Umbilical cord (tissue), 1 donor: ENCODE measurements at regions not wholly inside any gene's neighbourhood (a gene's known extent, or its start where the extent isn't known, plus 50 kb on each side); places are given as distances from the start of the nearest gene placed in this dataset.
"Not testable (repeated sequence)": the region's sequence is repeated elsewhere in the genome, so short reads cannot be mapped to it uniquely, and the experiment has no call there.

Experiments
- DNase-seq: peaks from one replicate; pipeline ENCODE4 v3.0.0-alpha.2; 2015; ENCODE audit warnings: low spot score

DNA sequence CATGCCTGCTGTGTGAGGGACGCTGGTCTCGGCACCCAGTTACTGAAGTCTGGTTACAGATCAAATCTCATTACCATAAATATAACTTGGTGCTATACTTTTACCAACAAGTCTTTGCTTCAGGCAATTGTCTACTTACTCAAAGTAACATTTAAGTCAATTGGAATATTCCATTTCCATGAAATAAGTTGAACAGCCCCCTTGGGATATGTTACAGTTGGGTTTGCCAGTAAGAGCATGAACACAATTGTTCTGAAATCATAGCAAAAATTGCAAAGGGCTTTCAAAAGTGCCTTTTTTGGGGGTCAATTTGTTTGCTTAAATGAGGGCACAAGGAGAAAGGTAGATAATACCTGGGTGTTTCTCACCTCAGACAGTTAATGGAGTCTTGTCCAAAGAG lies 170.9 kb upstream of the EXOC2 start:
- no peak for DNase-seq

DNA sequence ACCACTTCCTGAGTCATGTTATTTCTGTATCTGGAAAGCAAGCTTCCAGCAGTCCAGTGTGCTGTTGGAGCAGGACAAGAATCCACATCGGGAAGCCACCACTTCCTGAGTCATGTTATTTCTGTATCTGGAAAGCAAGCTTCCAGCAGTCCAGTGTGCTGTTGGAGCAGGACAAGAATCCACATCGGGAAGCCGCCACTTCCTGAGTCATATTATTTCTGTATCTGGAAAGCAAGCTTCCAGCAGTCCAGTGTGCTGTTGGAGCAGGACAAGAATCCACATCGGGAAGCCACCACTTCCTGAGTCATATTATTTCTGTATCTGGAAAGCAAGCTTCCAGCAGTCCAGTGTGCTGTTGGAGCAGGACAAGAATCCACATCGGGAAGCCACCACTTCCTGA lies 170.2 kb upstream of the EXOC2 start:
- DNase-seq, result not testable (repeated sequence)

DNA sequence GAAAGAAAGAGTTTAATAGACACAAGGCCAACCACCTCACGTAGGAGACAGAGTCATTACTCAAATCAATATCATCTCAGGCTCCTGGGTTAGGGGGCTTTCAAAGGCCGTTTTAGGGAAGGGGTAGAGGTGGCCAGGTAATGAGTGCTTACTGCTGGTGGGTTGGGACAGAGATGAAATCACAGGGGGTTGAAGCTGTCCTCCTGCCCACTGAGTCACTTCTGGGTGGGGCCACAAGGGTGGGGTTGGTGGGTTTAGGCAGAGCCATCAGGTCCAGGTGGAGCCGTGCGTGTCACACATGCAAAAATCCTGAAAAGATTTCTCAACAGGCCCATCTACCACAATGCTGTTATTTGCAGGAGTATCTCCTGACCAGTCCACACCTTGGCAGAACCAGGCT lies 167.0 kb upstream of the EXOC2 start:
- DNase-seq, result no peak

DNA sequence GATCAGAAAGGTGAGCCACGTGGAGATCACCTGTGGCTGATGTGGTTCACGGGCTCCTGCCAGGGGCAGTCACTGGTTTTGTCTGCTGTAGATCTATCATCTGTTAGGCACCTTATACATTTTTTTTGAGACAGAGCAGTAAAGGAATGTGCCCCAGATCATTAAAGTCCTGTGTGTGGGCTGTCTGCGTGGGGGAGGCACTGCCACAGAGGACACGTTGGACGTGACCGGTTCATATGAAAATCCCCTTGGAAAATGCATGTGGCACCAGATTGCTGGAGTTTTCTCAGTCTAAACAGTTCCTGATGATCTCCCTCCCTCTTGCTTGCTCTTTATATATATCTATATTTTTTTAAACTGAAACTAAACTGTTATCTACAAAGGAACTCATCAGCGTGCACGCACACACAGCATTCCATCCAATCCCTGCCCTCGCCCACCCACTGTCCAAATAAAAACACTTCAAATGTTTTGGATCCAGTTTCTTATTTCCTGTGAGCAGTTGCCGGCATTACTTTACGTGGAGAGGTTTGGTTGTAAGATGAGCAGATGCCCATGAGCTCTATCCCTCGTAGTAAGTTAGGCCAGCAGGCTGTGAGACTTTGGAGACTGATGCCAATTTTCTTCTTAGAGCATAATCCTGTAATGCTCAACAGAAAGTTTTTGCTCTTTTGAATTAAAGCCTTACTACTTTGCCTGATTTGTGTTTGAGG lies 161.6 kb upstream of the EXOC2 start:
- peak; percentile 95 for DNase-seq

DNA sequence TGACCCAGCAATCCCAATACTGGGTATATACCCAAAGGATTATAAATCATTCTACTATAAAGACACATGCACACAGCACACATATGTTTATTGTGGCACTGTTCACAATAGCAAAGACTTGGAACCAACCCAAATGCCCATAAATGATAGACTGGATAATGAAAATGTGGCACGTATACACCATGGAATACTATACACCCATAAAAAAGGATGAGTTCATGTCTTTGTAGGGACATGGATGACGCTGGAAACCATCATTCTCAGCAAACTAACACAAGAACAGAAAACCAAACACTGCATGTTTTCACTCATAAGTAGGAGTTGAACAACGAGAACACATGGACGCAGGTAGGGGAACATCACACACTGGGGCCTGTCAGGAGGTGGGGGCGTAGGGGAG lies 159.3 kb upstream of the EXOC2 start:
- DNase-seq, result not testable (repeated sequence)

DNA sequence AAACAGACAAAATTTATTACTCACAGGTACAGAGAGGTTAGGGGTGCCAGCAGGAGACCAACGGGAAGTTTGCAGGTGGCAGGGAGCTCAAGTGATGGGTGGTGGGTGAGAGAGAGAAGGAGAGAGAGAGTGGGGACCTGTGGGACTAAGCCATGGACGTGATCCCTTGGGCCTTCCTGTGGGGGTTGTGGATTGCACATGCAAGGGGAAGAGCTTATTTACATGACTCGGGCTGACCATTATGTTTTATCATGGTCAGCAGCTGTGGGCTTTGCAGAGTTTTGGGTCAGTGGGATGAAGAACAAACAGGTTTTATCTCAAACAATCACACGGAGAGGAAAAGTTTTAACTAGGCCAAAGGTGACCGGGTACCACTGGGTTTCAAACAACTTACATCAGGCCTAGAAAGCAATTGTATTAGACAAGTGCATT lies 156.2 kb upstream of the EXOC2 start:
- DNase-seq, result no peak

DNA sequence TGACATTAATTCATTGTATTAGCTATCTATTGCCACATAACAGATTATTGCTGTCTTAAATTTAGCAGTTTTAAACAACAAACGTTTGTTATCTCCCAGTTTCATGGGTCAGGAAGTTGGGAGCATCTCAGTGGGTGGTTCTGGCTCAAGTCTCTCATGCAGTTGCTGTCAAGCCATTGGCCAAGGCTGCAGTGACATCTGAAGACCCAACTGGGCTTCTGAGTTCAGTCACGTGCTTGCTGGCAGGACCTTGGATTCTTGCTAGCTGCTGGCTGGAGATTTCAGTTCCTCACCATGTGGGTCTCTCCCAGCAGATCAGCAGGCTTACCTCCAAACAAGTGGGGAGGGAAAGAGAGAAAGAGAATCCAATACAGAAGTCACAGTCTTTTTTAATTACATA lies 152.6 kb upstream of the EXOC2 start:
- no peak for DNase-seq

DNA sequence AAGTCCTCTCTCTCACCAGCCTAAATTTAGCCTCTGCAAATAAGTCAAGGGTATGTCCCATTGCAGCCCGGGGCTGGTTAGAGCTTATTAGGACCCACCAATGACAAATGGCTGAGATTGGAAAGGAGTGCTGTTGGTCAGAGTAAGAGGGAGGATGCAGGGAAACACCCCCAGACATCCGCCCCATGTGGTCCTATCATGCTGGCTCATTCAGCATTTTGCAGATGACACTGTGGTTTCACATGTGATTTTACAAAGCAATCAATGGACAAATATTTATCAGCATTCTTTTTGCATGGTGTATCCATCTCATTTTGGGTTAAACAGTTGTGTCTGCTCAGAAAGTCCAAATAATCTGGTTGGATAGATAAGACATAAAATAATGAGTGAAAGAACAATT lies 152.2 kb upstream of the EXOC2 start:
- no peak for DNase-seq

DNA sequence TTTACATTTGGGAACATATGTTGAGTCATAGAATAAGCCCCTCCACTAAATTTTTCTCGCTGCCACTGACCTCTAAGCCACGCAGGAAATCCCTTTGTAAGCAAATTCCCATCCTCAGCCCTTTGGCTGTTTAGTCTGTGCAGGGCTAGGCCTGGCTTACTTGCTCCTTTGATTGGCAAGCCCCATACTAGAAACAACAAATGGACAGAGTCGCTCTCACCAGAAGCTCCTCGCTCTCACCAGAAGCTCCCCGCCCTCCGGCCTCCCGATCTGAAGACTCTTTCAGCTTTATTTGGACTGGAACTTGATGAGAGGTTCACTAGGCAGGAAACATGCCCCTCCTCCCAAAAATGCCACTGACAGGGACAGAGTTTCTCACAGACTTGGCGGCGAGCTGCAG lies 149.2 kb upstream of the EXOC2 start:
- peak; percentile 72 for DNase-seq

DNA sequence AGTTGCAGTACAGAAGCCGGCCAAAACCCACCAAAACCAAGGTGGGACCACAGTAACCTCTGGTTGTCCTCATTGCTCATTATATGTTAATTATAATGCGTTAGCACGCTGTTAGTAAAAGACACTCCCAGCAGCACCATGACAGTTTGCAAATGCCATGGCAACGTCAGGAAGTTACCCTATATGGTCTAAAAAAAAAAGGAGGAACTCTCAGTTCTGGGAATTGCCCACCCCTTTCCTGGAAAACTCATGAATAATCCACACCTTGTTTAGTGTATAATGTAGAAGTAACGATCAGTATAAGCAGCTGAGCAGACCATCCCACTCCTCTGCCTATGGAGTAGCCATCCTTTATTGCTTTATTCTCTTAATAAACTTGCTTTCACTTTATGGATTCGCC lies 148.6 kb upstream of the EXOC2 start:
- DNase-seq, result no peak

DNA sequence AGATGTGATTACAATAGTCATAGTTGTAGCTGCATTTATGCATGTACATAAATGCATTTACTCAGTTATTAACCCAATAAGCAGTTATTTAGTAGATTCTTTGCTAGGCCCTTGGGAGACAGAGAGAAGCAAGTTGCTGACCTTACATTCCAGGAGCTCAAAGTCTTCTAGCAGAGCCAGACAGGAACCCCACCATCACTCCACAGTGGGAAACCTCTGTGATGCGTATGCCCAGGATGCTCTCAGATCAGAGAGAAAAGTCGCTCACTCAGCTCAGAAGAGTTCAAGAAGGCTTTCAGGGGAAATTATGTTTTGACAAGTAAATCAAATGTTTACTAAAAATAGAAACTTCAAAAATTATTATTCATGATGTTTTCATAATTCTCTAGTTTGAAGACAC lies 146.3 kb upstream of the EXOC2 start:
- DNase-seq, result no peak

DNA sequence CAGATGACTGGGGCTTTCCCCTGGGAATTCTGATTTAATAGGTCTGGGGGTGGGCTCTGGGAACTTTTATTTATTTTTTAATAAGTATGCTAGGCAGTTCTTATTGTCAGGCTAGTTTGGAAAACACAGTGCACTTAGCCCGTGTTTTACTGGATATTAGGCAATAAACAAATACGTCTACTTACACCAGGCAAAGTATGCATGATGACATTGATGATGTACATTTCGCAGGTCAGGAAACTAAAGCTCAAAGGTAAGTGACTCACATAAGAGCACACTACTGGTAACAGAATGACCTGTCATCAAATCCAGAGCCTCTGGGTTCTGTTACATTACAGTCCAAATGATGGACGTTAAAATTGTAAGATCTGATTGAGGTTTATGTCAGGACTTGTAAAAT lies 144.4 kb upstream of the EXOC2 start:
- DNase-seq, result no peak

DNA sequence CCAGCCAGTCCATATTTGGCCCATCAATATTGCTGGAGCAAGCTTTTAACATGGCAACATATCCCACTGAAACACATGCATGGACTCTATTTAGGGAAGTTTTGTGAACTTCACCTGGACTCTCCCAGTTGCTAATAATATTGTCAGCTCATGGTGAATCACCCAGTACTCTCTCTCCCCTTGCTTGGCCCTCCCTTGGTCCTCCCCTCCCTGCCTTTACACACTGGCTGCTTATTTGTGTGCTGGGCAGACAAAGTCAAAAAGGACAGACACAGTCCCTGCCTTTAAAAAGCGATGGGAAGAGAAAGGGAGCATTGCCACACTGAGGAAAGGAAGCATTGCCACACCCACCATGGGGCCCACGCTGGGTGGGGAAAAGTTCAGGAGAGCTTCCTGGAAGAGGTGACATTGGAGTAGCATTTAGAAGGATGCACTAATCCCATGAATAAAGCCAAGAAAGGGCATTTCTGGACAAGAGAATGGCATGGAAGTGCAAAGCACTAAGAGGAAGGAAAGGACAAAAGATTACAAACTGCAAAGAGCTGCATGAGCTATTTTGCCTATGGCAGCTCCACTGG lies 143.4 kb upstream of the EXOC2 start:
- no peak for DNase-seq

DNA sequence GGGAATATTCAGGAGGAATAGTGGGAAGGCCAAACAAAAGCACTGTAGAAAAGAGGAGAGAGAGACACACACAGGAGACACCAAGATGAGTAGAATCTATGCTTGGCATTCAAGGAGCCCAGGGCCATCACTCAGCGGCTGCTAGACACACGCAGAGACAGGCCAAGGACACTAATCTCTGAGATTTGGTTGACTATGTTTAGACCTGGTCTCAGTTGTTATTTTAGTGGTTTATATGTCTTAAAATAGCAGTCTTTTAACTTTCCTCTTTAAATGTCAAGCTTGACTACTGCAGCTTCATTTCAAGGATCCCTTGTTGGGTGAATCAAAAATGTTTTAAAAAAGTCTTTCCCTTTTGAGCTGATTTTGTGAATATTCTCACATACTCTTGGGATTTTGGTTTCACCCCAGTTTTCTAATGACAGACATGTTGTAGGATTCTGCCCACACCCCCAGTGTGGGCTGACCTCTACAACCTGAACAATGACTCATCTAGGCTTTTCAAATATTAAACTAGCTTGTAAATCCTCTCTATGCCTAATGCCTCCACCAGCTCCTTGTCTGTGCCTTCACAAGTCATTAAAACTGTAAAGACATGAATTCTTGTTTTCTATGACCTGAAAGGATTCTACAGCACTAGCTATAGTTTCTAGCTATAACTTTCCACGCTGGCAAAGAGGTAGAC lies 142.7 kb upstream of the EXOC2 start:
- no peak for DNase-seq

DNA sequence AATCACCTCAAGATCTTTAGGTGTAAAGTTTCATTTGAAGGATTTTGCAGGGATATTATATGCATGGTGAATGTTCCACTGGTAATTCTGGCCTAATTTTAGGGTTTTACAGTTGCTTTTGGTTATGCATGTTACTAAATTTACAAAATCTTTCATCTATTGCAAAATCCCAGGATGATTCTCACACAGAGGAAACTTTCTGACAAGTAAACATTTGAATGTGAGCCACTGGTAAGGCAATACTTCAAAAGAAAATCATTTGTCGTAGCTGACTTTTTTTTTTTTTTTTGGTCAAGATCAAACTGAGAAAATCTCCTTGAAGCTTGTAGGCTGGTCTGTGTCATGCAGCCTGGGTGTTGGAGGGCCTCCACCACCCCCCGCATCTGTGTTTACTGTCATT lies 141.9 kb upstream of the EXOC2 start:
- peak; percentile 71 for DNase-seq

DNA sequence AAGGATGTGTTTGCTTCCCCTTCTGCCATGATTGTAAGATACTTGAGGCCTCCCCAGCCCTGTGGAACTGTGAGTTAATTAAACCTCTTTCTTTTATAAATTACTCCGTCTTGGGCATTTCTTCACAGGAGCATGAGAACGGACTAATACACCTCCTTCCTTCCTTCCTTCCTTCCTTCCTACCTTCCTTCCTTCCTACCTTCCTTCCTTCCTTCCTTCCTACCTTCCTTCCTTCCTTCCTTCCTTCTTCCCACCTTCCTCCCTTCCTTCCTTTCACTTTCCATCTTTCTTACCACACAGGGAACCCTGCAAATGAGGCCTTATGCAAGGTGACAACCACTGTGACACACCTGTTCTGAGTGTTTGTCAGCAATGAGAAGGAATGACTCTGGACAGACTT lies 141.3 kb upstream of the EXOC2 start:
- DNase-seq, result no peak

DNA sequence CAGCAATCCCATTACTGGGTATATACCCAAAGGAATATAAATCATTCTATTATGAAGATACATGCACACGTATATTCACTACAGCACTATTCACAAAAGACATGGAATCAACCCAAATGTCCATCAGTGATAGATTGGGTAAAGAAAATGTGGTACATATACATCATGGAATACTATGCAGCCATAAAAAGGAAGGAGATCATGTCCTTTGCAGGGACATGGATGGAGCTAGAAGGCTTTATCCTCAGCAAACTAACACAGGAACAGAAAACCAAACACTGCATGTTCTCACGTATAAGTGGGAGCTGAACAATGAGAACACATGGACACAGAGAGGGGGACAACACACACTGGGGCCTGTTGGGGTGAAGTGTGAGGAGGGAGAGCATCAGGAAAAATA lies 139.9 kb upstream of the EXOC2 start:
- not testable (repeated sequence) for DNase-seq

DNA sequence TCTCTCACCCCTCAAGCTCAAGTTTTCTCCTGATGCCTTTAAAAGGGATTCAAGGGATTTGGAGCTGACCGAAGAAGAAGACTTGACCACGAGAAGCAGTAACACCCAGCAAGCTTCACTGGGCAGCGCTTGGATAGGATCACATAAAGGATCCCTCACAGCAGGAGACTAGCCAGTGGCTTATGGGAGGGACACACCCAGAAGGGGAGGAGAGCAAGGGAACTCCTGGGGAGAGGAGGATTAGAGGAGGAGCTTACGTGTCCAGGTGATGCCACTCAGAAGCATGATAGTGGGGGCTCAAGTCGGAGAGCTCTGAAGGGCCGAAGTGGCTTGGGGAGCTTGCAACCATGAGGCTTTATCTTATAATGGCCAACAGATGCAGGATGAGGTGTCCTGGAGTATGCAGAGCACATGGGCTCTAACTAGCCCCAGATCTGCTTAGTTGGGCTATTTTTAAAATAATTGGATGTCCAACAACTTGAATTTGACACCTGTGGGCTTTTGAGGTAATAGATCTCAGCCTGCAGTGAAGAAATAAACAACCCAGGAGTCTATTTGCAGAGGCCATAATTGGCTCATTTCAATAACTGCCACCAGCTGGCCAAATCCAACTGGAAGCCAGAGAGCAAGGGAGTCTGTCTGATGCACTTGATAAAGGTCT lies 137.9 kb upstream of the EXOC2 start:
- DNase-seq, result no peak

DNA sequence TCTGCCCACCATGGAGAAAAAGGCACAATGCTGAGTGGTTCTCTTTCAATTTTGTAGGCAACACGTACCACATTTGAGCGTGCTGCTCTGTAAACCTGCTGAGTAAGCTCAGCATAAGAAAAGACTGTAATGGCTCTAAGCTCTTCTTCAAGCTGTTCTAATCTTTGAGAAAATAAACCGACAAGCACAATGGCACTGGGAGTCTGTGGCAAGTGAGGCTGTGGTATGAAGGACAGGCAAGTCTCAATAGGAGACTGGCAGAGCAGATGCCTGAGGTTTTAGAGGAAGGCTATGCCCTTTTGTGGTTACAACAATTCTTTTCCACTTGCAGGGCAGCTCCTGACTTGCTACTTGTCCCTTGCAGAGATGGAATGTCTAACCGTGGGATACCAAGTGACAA lies 136.7 kb upstream of the EXOC2 start:
- no peak for DNase-seq

DNA sequence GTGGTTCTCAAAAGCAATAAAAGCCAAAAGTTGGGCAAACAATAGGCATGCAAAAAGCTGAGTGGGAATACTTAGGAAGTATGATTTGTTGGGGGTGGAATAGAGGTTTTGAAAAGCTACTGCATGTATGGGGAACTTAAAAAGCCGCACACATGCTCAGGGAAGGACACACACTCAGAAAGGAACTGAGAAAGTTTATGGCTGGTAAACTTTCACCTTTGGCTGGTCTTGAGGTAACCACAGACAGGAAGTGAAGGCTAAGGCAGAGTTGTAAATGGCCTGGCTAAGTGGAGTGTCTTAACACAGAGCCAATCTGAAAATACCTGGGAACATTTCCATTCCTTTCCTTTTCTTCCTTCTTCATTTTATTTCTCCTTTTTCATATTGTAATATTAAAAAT lies 134.5 kb upstream of the EXOC2 start:
- no peak for DNase-seq

DNA sequence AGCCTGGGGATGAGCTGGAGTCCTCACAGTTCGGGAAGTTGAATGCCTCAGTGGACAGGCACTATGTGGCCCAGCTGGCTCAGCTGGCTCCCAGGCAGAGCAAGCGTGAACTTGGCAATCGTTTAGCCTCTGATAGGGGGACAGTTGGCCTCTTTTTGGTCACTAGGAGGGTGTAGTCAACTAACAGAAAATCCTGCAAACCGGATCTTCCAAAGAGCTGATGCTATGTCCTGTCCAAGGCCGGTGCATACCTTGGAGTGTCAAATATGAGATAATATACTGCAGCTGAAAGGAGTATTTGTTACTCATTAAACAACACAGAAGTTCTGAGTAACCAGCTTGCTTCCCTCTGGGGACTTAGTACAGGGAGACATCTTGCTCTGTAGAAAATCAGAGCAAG lies 126.2 kb upstream of the EXOC2 start:
- no peak for DNase-seq

DNA sequence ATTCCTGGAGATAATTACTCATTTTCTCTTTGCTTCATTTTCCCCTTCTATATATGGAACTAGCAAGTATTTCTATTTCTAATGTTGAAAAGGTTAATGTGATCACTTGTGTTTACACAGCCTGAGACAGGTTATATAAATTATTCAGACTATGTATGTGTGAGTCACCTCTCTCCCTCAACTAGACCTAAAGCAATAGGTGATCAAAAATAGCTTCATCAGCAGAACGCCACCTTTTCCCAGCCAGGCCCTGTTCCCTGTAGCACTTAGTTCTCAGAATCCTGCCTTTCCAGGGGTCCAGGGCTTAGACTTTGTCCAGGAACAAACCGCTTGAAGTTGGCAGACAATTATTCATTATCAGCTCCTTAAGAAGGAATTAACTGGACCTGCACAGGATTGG lies 125.3 kb upstream of the EXOC2 start:
- no peak for DNase-seq
